ENCODE measurements at regions not wholly inside any gene's neighbourhood (a gene's known extent, or its start where the extent isn't known, plus 50 kb on each side); places are given as distances from the start of the nearest gene placed in this dataset.

GRCh38 chr7:50203521-50203920 is 101.0 kb upstream of the IKZF1 start:
- H3K27ac Mint-ChIP-seq, result peak overlapping the region; percentile 57
- H3K4me3 Mint-ChIP-seq, result no peak overlapping the region
- H3K9me3 Mint-ChIP-seq, result no peaks in the 10 kb centered on the region
- H3K27me3 Mint-ChIP-seq, result no peaks in the 10 kb centered on the region
- peaks cover 93% of the 10 kb centered on the region for H3K4me1 Mint-ChIP-seq (ENCODE audit: low read depth)
- H3K36me3 Mint-ChIP-seq (ENCODE audit: low read depth), result no peaks in the 10 kb centered on the region

- H3K27ac Mint-ChIP-seq, result peak overlapping the region; percentile 20
- no peaks in the 10 kb centered on the region for H3K27me3 Mint-ChIP-seq
- no peaks in the 10 kb centered on the region for H3K36me3 Mint-ChIP-seq (ENCODE audit: low read depth)
- no peaks in the 10 kb centered on the region for H3K9me3 Mint-ChIP-seq
- peaks cover 93% of the 10 kb centered on the region for H3K4me1 Mint-ChIP-seq (ENCODE audit: low read depth)
- no peak overlapping the region for H3K4me3 Mint-ChIP-seq
Observed at GRCh38 chr7:50202052-50202555, 102.4 kb upstream of the IKZF1 start.

GRCh38 chr7:50199824-50200223 is 104.7 kb upstream of the IKZF1 start:
- no peaks in the 10 kb centered on the region for H3K36me3 Mint-ChIP-seq (ENCODE audit: low read depth)
- peaks cover 76% of the 10 kb centered on the region for H3K4me1 Mint-ChIP-seq (ENCODE audit: low read depth)
- no peak overlapping the region for H3K27ac Mint-ChIP-seq
- H3K4me3 Mint-ChIP-seq, result no peak overlapping the region
- no peaks in the 10 kb centered on the region for H3K27me3 Mint-ChIP-seq
- H3K9me3 Mint-ChIP-seq, result no peaks in the 10 kb centered on the region

- Mint-ChIP-seq H3K27me3 (no peaks in the 10 kb centered on the region), H3K36me3 (ENCODE audit: low read depth) (no peaks in the 10 kb centered on the region), H3K4me1 (ENCODE audit: low read depth) (peaks cover 54% of the 10 kb centered on the region), H3K9me3 (no peaks in the 10 kb centered on the region), H3K4me3 (peak overlapping the region; percentile 21), H3K27ac (peak overlapping the region; percentile 84)
Observed at GRCh38 chr7:50197549-50197948, 104.5 kb upstream of the ZPBP start.

- Mint-ChIP-seq H3K4me1 (ENCODE audit: low read depth) (peaks cover 46% of the 10 kb centered on the region), H3K36me3 (ENCODE audit: low read depth) (no peaks in the 10 kb centered on the region), H3K27ac (peak overlapping the region; percentile 84), H3K9me3 (no peaks in the 10 kb centered on the region), H3K4me3 (no peak overlapping the region), H3K27me3 (no peaks in the 10 kb centered on the region)
Observed at GRCh38 chr7:50196719-50197118, 103.7 kb upstream of the ZPBP start.

- Mint-ChIP-seq H3K36me3 (ENCODE audit: low read depth) (peaks cover 8% of the 10 kb centered on the region), H3K9me3 (peaks cover 24% of the 10 kb centered on the region), H3K4me3 (no peak overlapping the region), H3K27me3 (no peaks in the 10 kb centered on the region), H3K27ac (no peak overlapping the region), H3K4me1 (ENCODE audit: low read depth) (peaks cover 19% of the 10 kb centered on the region)
Observed at GRCh38 chr7:50190776-50191175, 97.7 kb upstream of the ZPBP start.

- peaks cover 27% of the 10 kb centered on the region for H3K4me1 Mint-ChIP-seq (ENCODE audit: low read depth)
- no peak overlapping the region for H3K27ac Mint-ChIP-seq
- peaks cover 8% of the 10 kb centered on the region for H3K36me3 Mint-ChIP-seq (ENCODE audit: low read depth)
- no peak overlapping the region for H3K4me3 Mint-ChIP-seq
- H3K9me3 Mint-ChIP-seq, result peaks cover 24% of the 10 kb centered on the region
- H3K27me3 Mint-ChIP-seq, result no peaks in the 10 kb centered on the region
Observed at GRCh38 chr7:50189371-50189770, 96.3 kb upstream of the ZPBP start.

- peaks cover 8% of the 10 kb centered on the region for H3K36me3 Mint-ChIP-seq (ENCODE audit: low read depth)
- peak overlapping the region; percentile 4 for H3K27ac Mint-ChIP-seq
- no peaks in the 10 kb centered on the region for H3K27me3 Mint-ChIP-seq
- H3K9me3 Mint-ChIP-seq, result peaks cover 24% of the 10 kb centered on the region
- H3K4me3 Mint-ChIP-seq, result no peak overlapping the region
- H3K4me1 Mint-ChIP-seq (ENCODE audit: low read depth), result peaks cover 30% of the 10 kb centered on the region
Observed at GRCh38 chr7:50185951-50186682, 93.1 kb upstream of the ZPBP start.

- Mint-ChIP-seq H3K27me3 (no peaks in the 10 kb centered on the region), H3K4me3 (no peak overlapping the region), H3K36me3 (ENCODE audit: low read depth) (peaks cover 8% of the 10 kb centered on the region), H3K27ac (peak overlapping the region; percentile 12), H3K4me1 (ENCODE audit: low read depth) (peaks cover 30% of the 10 kb centered on the region), H3K9me3 (peaks cover 16% of the 10 kb centered on the region)
Observed at GRCh38 chr7:50185208-50185607, 92.2 kb upstream of the ZPBP start.

- Mint-ChIP-seq H3K27ac (no peak overlapping the region), H3K4me3 (no peak overlapping the region), H3K27me3 (no peaks in the 10 kb centered on the region), H3K36me3 (ENCODE audit: low read depth) (peaks cover 3% of the 10 kb centered on the region), H3K4me1 (ENCODE audit: low read depth) (peaks cover 25% of the 10 kb centered on the region), H3K9me3 (peaks cover 9% of the 10 kb centered on the region)
Observed at GRCh38 chr7:50184271-50184990, 91.4 kb upstream of the ZPBP start.

- Mint-ChIP-seq H3K27ac (no peak overlapping the region), H3K4me1 (ENCODE audit: low read depth) (peaks cover 20% of the 10 kb centered on the region), H3K4me3 (no peak overlapping the region), H3K27me3 (no peaks in the 10 kb centered on the region), H3K36me3 (ENCODE audit: low read depth) (no peaks in the 10 kb centered on the region), H3K9me3 (no peaks in the 10 kb centered on the region)
Observed at GRCh38 chr7:50182759-50183158, 89.7 kb upstream of the ZPBP start.

GRCh38 chr7:50181081-50181480 is 88.0 kb upstream of the ZPBP start:
- Mint-ChIP-seq H3K27me3 (no peaks in the 10 kb centered on the region), H3K4me1 (ENCODE audit: low read depth) (peaks cover 14% of the 10 kb centered on the region), H3K4me3 (no peak overlapping the region), H3K9me3 (no peaks in the 10 kb centered on the region), H3K36me3 (ENCODE audit: low read depth) (no peaks in the 10 kb centered on the region), H3K27ac (no peak overlapping the region)

GRCh38 chr7:50178166-50178565 is 85.1 kb upstream of the ZPBP start:
- H3K4me3 Mint-ChIP-seq, result no peak overlapping the region
- no peak overlapping the region for H3K27ac Mint-ChIP-seq
- no peaks in the 10 kb centered on the region for H3K36me3 Mint-ChIP-seq (ENCODE audit: low read depth)
- no peaks in the 10 kb centered on the region for H3K9me3 Mint-ChIP-seq
- H3K27me3 Mint-ChIP-seq, result no peaks in the 10 kb centered on the region
- peaks cover 3% of the 10 kb centered on the region for H3K4me1 Mint-ChIP-seq (ENCODE audit: low read depth)

GRCh38 chr7:50174948-50175347 is 81.9 kb upstream of the ZPBP start:
- Mint-ChIP-seq H3K36me3 (ENCODE audit: low read depth) (no peaks in the 10 kb centered on the region), H3K27me3 (no peaks in the 10 kb centered on the region), H3K9me3 (no peaks in the 10 kb centered on the region), H3K4me1 (ENCODE audit: low read depth) (no peaks in the 10 kb centered on the region), H3K27ac (no peak overlapping the region), H3K4me3 (no peak overlapping the region)
